Breast epithelium (tissue), 3 donors: ENCODE measurements at regions not wholly inside any gene's neighbourhood (a gene's known extent, or its start where the extent isn't known, plus 50 kb on each side); places are given as distances from the start of the nearest gene placed in this dataset.

Source experiments
- CTCF ChIP-seq, 3 donors: fragments of 450-650 bp; IDR thresholded peaks; one replicate each; pipeline ENCODE4 v1.5.1; 2016 to 2017; ENCODE audit warnings: antibody characterized with exemption in 3 of 3, mild to moderate bottlenecking in 3 of 3, moderate library complexity in 3 of 3
- POLR2A ChIP-seq: fragments of 450-650 bp; IDR thresholded peaks from one replicate; pipeline ENCODE4 v1.6.1; 2016; ENCODE audit warnings: antibody characterized with exemption, mild to moderate bottlenecking, moderate library complexity
- POLR2AphosphoS5 ChIP-seq, 3 donors: sonication (generic); formaldehyde crosslinking; IDR thresholded peaks; one replicate each; pipeline ENCODE4 v1.6.1; 2017; ENCODE audit warnings: antibody characterized with exemption in 3 of 3

- no peak for TF ChIP-seq POLR2A
- no peak for TF ChIP-seq CTCF (IDR thresholded peaks at IDR 0.05)
- no peak for TF ChIP-seq POLR2AphosphoS5 (IDR thresholded peaks at IDR 0.05)
These were observed 232.6 kb upstream of the IRX3 start for GRCh38 chr16:54519161-54519695.
